IMR-90 (cell line): ENCODE measurements at regions not wholly inside any gene's neighbourhood (a gene's known extent, or its start where the extent isn't known, plus 50 kb on each side); places are given as distances from the start of the nearest gene placed in this dataset.

Source experiments
- FOS ChIP-seq: fragments of 150-350 bp; IDR thresholded peaks from 2 replicates; pipeline ENCODE4 v1.6.1; 2016; ENCODE audit warnings: low read depth, low read length
- POLR2A ChIP-seq: IDR thresholded peaks from 2 replicates; pipeline ENCODE4 v1.6.1; 2012; ENCODE audit warnings: mild to moderate bottlenecking, low read depth, low read length
- RAD21 ChIP-seq: IDR thresholded peaks from 2 replicates; pipeline ENCODE4 v1.6.1; 2012; ENCODE audit warnings: low read length, improper control_type of control experiment
- TF ChIP-seq, protein P1 (sequence below): conservative IDR thresholded peaks from 2 replicates; pipeline ENCODE4 v1.5.1; 2012; ENCODE audit warnings: mild to moderate bottlenecking, low read depth, low read length, improper control_type of control experiment

DNA sequence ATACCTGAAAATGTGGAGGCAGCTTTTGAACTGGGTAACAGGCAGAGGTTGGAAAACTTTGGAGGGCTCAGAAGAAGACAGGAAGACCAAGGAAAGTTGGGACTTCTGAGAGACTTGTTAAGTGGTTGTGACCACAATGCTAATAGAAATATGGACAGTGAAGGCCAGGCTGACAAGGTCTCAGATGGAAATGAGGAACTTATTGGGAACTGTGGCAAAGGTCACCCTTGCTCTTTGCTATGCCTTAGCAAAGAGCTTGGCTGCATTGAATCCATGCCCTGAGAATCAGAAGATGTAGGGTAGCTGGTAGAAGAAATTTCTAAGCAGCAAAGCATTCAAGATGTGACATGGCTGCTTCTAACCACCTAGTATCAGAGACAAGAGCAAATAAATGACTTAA is 244.4 kb upstream of the ADRA1B start:
- TF ChIP-seq, protein P1, sequence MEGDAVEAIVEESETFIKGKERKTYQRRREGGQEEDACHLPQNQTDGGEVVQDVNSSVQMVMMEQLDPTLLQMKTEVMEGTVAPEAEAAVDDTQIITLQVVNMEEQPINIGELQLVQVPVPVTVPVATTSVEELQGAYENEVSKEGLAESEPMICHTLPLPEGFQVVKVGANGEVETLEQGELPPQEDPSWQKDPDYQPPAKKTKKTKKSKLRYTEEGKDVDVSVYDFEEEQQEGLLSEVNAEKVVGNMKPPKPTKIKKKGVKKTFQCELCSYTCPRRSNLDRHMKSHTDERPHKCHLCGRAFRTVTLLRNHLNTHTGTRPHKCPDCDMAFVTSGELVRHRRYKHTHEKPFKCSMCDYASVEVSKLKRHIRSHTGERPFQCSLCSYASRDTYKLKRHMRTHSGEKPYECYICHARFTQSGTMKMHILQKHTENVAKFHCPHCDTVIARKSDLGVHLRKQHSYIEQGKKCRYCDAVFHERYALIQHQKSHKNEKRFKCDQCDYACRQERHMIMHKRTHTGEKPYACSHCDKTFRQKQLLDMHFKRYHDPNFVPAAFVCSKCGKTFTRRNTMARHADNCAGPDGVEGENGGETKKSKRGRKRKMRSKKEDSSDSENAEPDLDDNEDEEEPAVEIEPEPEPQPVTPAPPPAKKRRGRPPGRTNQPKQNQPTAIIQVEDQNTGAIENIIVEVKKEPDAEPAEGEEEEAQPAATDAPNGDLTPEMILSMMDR: no peak
- TF ChIP-seq POLR2A (no peak), FOS (no peak), RAD21 (no peak)
